SK-N-SH (cell line): ENCODE measurements at regions not wholly inside any gene's neighbourhood (a gene's known extent, or its start where the extent isn't known, plus 50 kb on each side); places are given as distances from the start of the nearest gene placed in this dataset.

Source experiments
- CTCF ChIA-PET: fragments of 300-600, 350-600 bp; formaldehyde crosslinking; extraction: SDS; loops from one replicate; lab custom pipeline; 2021; lab: Yijun Ruan, JAX
- POLR2A ChIA-PET: fragments of 350-600 bp; sonication (Branson Sonifier 250); formaldehyde crosslinking; extraction: SDS; loops from one replicate; lab custom pipeline; 2020; ENCODE audit warnings: antibody characterized with exemption, inconsistent platforms; lab: Yijun Ruan, JAX
- DNase-seq: peaks from one replicate; pipeline ENCODE4 v3.0.0; 2012
- H2AFZ ChIP-seq: fragments of 200-600 bp; sonication (generic); 2 replicates; pipeline ENCODE4 v1.8.1; 2016; ENCODE audit warnings: antibody characterized with exemption, mild to moderate bottlenecking, low read depth
- H3F3A ChIP-seq: fragments of 200-600 bp; sonication (generic); replicated peaks from 2 replicates; pipeline ENCODE3; 2016; ENCODE audit warnings: antibody characterized with exemption, mild to moderate bottlenecking; ENCODE audit not compliant: insufficient read depth
- H3K27ac ChIP-seq, 2 experiments: fragments of 200-500 bp in 1 of 2; fragments of 200-600 bp in 1 of 2; sonication (Bioruptor generic) in 1 of 2; sonication (generic), shearing (Covaris generic) in 1 of 2; 2 replicates each; pipeline versions ENCODE4 v1.5.1 to v1.6.1; 2014 to 2016; ENCODE audit warnings: low read depth in 2 of 2, inconsistent platforms in 1 of 2, low read length in 1 of 2, mild to moderate bottlenecking in 1 of 2, mixed read lengths in 1 of 2
- H3K27me3 ChIP-seq: fragments of 200-600 bp; sonication (generic), shearing (Covaris generic); 2 replicates; pipeline ENCODE4 v1.6.1; 2016; ENCODE audit warnings: mixed run types; ENCODE audit not compliant: insufficient read depth
- H3K36me3 ChIP-seq, 2 experiments: fragments of 200-500 bp in 1 of 2; fragments of 200-600 bp in 1 of 2; sonication (Bioruptor generic) in 1 of 2; sonication (generic) in 1 of 2; replicated peaks in 1 of 2; 2 replicates each; pipeline versions ENCODE3 to v1.5.1; 2014 to 2016; ENCODE audit warnings: low read length in 1 of 2, mild to moderate bottlenecking in 1 of 2; ENCODE audit not compliant: insufficient read depth in 2 of 2, control insufficient read depth in 1 of 2
- H3K4me1 ChIP-seq, 2 experiments: fragments of 200-500 bp in 1 of 2; fragments of 200-600 bp in 1 of 2; sonication (Bioruptor generic) in 1 of 2; sonication (generic), shearing (Covaris generic) in 1 of 2; 2 replicates each; pipeline versions ENCODE4 v1.5.1 to v1.6.1; 2014 to 2016; ENCODE audit warnings: low read depth in 1 of 2, low read length in 1 of 2, mixed run types in 1 of 2; ENCODE audit not compliant: insufficient read depth in 2 of 2, control insufficient read depth in 1 of 2
- H3K4me2 ChIP-seq: fragments of 200-600 bp; sonication (generic), shearing (Covaris generic); 2 replicates; pipeline ENCODE4 v1.6.1; 2017; ENCODE audit warnings: mixed run types
- H3K4me3 ChIP-seq, 2 experiments: fragments of 200-500 bp in 1 of 2; fragments of 200-600 bp in 1 of 2; sonication (Bioruptor generic) in 1 of 2; sonication (generic), shearing (Covaris generic) in 1 of 2; 2 replicates each; pipeline versions ENCODE4 v1.5.1 to v1.8.1; 2014 to 2016; ENCODE audit warnings: low read depth in 2 of 2, inconsistent platforms in 1 of 2, low read length in 1 of 2, mild to moderate bottlenecking in 1 of 2, mixed read lengths in 1 of 2, moderate library complexity in 1 of 2
- H3K79me2 ChIP-seq: fragments of 200-600 bp; sonication (generic); 2 replicates; pipeline ENCODE4 v1.8.1; 2017; ENCODE audit warnings: mild to moderate bottlenecking; ENCODE audit not compliant: insufficient read depth
- H3K9ac ChIP-seq: fragments of 200-600 bp; sonication (generic); 2 replicates; pipeline ENCODE4 v1.6.1; 2017; ENCODE audit warnings: mixed run types
- H3K9me2 ChIP-seq: fragments of 200-600 bp; sonication (generic); 2 replicates; pipeline ENCODE4 v1.6.1; 2017; ENCODE audit warnings: mixed run types
- H3K9me3 ChIP-seq: fragments of 200-600 bp; sonication (generic); 2 replicates; pipeline ENCODE4 v1.6.1; 2017; ENCODE audit warnings: mixed run types, mild to moderate bottlenecking, moderate library complexity
- H4K20me1 ChIP-seq: fragments of 200-600 bp; sonication (generic); 2 replicates; pipeline ENCODE4 v1.6.1; 2017; ENCODE audit warnings: mild to moderate bottlenecking, mixed run types; ENCODE audit not compliant: insufficient read depth
- EZH2phosphoT487 ChIP-seq: fragments of 200-600 bp; sonication (generic); IDR thresholded peaks from 2 replicates; pipeline ENCODE4 v1.6.1; 2017; ENCODE audit warnings: low read depth, mixed run types, mild to moderate bottlenecking, antibody characterized with exemption, moderate library complexity, borderline replicate concordance
- FOSL2 ChIP-seq: IDR thresholded peaks from 2 replicates; pipeline ENCODE4 v1.4.0; 2012; ENCODE audit warnings: low read depth, mild to moderate bottlenecking, moderate library complexity, borderline replicate concordance
- GATA2 ChIP-seq: sonication (generic); formaldehyde crosslinking; IDR thresholded peaks from 2 replicates; pipeline ENCODE4 v1.5.0; 2020; ENCODE audit warnings: mild to moderate bottlenecking, missing genetic modification reagents
- JUND ChIP-seq: IDR thresholded peaks from 2 replicates; pipeline ENCODE4 v1.4.0; 2012
- MXI1 ChIP-seq: IDR thresholded peaks from 2 replicates; pipeline ENCODE4 v1.6.1; 2012; ENCODE audit warnings: mild to moderate bottlenecking, low read depth, low read length, improper control_type of control experiment
- NRF1 ChIP-seq: IDR thresholded peaks from 2 replicates; pipeline ENCODE4 v1.6.1; 2012; ENCODE audit warnings: low read depth, mild to moderate bottlenecking, low read length
- RAD21 ChIP-seq: IDR thresholded peaks from 2 replicates; pipeline ENCODE4 v1.6.1; 2012; ENCODE audit warnings: mild to moderate bottlenecking, low read length
- RCOR1 ChIP-seq: fragments of 150-350 bp; IDR thresholded peaks from 2 replicates; pipeline ENCODE4 v1.6.1; 2017; ENCODE audit warnings: antibody characterized with exemption, low read length
- TAF1 ChIP-seq: IDR thresholded peaks from 2 replicates; pipeline ENCODE4 v1.6.1; 2012; ENCODE audit warnings: low read depth, mild to moderate bottlenecking, low read length, moderate library complexity, borderline replicate concordance
- TEAD4 ChIP-seq: IDR thresholded peaks from 2 replicates; pipeline ENCODE4 v1.4.0; 2012; ENCODE audit warnings: mild to moderate bottlenecking, borderline replicate concordance; ENCODE audit not compliant: insufficient read depth
- YY1 ChIP-seq: IDR thresholded peaks from 2 replicates; pipeline ENCODE4 v1.4.0; 2012; ENCODE audit warnings: low read depth, mild to moderate bottlenecking
- WGBS: methylation state at CpG from one replicate; pipeline ENCODE4 v1.1.6; 2017; ENCODE audit warnings: low lambda C conversion rate; 5-methylcytosine and 5-hydroxymethylcytosine counted together
- TF ChIP-seq, protein P1 (sequence below): fragments of 150-350 bp; IDR thresholded peaks from 2 replicates; pipeline ENCODE4 v1.6.1; 2016; ENCODE audit warnings: mild to moderate bottlenecking, low read depth, low read length
- TF ChIP-seq, protein P2 (sequence below): IDR thresholded peaks from 2 replicates; pipeline ENCODE4; 2012
- TF ChIP-seq, protein P3 (sequence below): fragments of 200-600 bp; sonication (generic); IDR thresholded peaks from 2 replicates; pipeline ENCODE4 v1.6.1; 2017; ENCODE audit warnings: antibody characterized with exemption, mild to moderate bottlenecking, moderate library complexity
- TF ChIP-seq, protein P4 (sequence below): IDR thresholded peaks from 2 replicates; pipeline ENCODE4 v1.4.0; 2012; ENCODE audit warnings: low read depth
- TF ChIP-seq, protein P5 (sequence below): IDR thresholded peaks from 2 replicates; pipeline ENCODE4 v1.6.1; 2012; ENCODE audit warnings: mild to moderate bottlenecking, low read depth, low read length, moderate library complexity

DNA sequence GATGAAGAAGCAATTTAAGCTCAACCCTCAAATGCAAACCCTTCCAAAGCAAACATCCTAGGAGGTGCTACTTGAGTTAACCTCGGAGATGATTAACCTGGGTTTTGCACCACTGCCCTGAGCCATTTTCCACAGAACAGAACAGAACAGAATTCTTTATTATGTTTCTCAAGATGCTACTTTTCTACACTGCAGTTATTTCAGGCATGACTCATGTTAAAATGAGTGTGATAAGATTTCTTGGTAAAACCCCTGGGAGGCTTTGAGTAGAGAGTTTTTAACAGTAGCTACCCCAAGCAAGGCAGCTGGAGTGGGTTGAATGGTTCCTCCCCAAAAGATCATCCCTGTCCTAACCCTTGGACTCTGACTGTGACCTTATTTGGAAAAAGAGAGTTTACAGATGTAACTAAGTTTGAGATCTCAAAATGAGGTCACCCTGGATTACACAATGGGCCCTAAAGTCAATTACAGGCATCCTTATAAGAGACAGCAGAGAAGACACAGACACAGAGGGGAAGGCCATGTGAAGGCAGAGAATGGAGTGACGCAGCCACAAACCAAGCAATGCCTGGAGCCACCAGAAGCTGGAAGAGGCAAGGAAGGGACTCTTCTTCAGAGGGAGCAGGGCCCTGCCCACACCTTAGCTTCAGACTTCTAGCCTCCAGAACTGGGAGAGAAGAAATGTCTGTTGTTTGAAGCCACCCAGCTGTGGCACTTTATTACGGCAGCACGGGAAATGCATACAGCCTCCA, 153.4 kb downstream of the ETS2 start:
- Histone ChIP-seq H3K9me2 (no peaks in the 10 kb centered on the region), H3F3A (no peaks in the 10 kb centered on the region), H3K27ac (no peak overlapping the region), H3K36me3 (no peaks in the 10 kb centered on the region), H3K79me2 (no peaks in the 10 kb centered on the region), H4K20me1 (no peaks in the 10 kb centered on the region), H3K9ac (no peak overlapping the region), H2AFZ (no peak overlapping the region)
- DNase-seq: no peak
- TF ChIP-seq, protein P1, sequence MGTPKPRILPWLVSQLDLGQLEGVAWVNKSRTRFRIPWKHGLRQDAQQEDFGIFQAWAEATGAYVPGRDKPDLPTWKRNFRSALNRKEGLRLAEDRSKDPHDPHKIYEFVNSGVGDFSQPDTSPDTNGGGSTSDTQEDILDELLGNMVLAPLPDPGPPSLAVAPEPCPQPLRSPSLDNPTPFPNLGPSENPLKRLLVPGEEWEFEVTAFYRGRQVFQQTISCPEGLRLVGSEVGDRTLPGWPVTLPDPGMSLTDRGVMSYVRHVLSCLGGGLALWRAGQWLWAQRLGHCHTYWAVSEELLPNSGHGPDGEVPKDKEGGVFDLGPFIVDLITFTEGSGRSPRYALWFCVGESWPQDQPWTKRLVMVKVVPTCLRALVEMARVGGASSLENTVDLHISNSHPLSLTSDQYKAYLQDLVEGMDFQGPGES: no peak
- TF ChIP-seq RCOR1 (no peak), FOSL2 (0 out of 2 replicates have a peak, but pooled peaks have one; percentile 25), JUND (0 out of 2 replicates have a peak, but pooled peaks have one; percentile 11), NRF1 (no peak), MXI1 (no peak)
- TF ChIP-seq, protein P2, sequence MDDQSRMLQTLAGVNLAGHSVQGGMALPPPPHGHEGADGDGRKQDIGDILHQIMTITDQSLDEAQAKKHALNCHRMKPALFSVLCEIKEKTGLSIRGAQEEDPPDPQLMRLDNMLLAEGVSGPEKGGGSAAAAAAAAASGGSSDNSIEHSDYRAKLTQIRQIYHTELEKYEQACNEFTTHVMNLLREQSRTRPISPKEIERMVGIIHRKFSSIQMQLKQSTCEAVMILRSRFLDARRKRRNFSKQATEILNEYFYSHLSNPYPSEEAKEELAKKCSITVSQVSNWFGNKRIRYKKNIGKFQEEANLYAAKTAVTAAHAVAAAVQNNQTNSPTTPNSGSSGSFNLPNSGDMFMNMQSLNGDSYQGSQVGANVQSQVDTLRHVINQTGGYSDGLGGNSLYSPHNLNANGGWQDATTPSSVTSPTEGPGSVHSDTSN: no peak
- TF ChIP-seq, all 33 proteins: peak for 2
- H3K4me3 ChIP-seq: no peak overlapping the region
- H3K9me3 ChIP-seq: no peaks in the 10 kb centered on the region
- peaks cover 0 to 28% of the 10 kb centered on the region in 2 experiments; a peak in 1 of 4 replicates for H3K4me1 ChIP-seq
- 89% methylated on average over 4 of the region's 4 CpGs for WGBS
- H3K27me3 ChIP-seq: no peaks in the 10 kb centered on the region
- CTCF ChIA-PET: interaction anchor here (1.3 kb wide), 1 partner anchor 34 kb away, joined by 3 read pairs; no protein-coding TSS in a partner anchor
- no peak overlapping the region for H3K4me2 ChIP-seq
- POLR2A ChIA-PET: no interaction called here

DNA sequence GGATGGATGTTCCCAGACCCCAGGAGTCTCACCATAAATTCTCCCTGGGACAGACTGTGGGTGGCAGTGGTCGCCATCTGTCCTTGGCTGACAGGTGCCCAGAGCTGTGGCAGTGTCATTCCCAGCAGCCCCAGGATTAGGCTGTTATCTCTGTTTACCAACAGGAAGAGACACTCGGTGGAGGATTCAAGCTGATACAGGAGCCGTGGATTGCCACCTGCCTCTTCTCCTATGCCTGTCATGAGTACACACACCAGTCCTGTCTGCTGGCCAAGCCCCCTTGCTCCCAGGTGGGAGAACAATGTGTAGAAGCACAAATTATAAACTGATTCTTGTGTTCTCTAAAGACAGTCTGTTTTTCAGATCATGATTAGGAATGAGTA, 152.6 kb downstream of the ETS2 start:
- no peak overlapping the region for H2AFZ ChIP-seq
- H3K27ac ChIP-seq: no peak overlapping the region
- H3K9ac ChIP-seq: no peak overlapping the region
- no peaks in the 10 kb centered on the region for H4K20me1 ChIP-seq
- no peak overlapping the region for H3K4me3 ChIP-seq
- peaks cover 0 to 28% of the 10 kb centered on the region in 2 experiments; a peak in 1 of 4 replicates for H3K4me1 ChIP-seq
- ChIA-PET CTCF (interaction anchor here (1.3 kb wide), 1 partner anchor 34 kb away, joined by 3 read pairs; no protein-coding TSS in a partner anchor), POLR2A (no interaction called here)
- no peak for DNase-seq
- H3K9me3 ChIP-seq: no peaks in the 10 kb centered on the region
- H3K79me2 ChIP-seq: no peaks in the 10 kb centered on the region
- H3K27me3 ChIP-seq: no peaks in the 10 kb centered on the region
- WGBS: 83% methylated on average over 2 of the region's 3 CpGs
- H3K36me3 ChIP-seq: no peaks in the 10 kb centered on the region
- no peaks in the 10 kb centered on the region for H3K9me2 ChIP-seq
- H3F3A ChIP-seq: no peaks in the 10 kb centered on the region
- H3K4me2 ChIP-seq: no peak overlapping the region
- TF ChIP-seq TEAD4 (no peak), NRF1 (no peak), RAD21 (no peak), GATA2 (CRISPR knock-in tag) (no peak), YY1 (no peak), EZH2phosphoT487 (no peak), JUND (no peak), TAF1 (no peak)
- TF ChIP-seq, protein P3, sequence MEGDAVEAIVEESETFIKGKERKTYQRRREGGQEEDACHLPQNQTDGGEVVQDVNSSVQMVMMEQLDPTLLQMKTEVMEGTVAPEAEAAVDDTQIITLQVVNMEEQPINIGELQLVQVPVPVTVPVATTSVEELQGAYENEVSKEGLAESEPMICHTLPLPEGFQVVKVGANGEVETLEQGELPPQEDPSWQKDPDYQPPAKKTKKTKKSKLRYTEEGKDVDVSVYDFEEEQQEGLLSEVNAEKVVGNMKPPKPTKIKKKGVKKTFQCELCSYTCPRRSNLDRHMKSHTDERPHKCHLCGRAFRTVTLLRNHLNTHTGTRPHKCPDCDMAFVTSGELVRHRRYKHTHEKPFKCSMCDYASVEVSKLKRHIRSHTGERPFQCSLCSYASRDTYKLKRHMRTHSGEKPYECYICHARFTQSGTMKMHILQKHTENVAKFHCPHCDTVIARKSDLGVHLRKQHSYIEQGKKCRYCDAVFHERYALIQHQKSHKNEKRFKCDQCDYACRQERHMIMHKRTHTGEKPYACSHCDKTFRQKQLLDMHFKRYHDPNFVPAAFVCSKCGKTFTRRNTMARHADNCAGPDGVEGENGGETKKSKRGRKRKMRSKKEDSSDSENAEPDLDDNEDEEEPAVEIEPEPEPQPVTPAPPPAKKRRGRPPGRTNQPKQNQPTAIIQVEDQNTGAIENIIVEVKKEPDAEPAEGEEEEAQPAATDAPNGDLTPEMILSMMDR: no peak
- TF ChIP-seq, protein P4, sequence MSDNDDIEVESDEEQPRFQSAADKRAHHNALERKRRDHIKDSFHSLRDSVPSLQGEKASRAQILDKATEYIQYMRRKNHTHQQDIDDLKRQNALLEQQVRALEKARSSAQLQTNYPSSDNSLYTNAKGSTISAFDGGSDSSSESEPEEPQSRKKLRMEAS: no peak
- TF ChIP-seq, protein P1: no peak
- TF ChIP-seq, protein P5, sequence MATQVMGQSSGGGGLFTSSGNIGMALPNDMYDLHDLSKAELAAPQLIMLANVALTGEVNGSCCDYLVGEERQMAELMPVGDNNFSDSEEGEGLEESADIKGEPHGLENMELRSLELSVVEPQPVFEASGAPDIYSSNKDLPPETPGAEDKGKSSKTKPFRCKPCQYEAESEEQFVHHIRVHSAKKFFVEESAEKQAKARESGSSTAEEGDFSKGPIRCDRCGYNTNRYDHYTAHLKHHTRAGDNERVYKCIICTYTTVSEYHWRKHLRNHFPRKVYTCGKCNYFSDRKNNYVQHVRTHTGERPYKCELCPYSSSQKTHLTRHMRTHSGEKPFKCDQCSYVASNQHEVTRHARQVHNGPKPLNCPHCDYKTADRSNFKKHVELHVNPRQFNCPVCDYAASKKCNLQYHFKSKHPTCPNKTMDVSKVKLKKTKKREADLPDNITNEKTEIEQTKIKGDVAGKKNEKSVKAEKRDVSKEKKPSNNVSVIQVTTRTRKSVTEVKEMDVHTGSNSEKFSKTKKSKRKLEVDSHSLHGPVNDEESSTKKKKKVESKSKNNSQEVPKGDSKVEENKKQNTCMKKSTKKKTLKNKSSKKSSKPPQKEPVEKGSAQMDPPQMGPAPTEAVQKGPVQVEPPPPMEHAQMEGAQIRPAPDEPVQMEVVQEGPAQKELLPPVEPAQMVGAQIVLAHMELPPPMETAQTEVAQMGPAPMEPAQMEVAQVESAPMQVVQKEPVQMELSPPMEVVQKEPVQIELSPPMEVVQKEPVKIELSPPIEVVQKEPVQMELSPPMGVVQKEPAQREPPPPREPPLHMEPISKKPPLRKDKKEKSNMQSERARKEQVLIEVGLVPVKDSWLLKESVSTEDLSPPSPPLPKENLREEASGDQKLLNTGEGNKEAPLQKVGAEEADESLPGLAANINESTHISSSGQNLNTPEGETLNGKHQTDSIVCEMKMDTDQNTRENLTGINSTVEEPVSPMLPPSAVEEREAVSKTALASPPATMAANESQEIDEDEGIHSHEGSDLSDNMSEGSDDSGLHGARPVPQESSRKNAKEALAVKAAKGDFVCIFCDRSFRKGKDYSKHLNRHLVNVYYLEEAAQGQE: no peak
